GM18498 (cell line): ENCODE measurements at regions not wholly inside any gene's neighbourhood (a gene's known extent, or its start where the extent isn't known, plus 50 kb on each side); places are given as distances from the start of the nearest gene placed in this dataset.
A peak's percentile ranks its signal among the peaks of the same experiment; 100 is the strongest.
"Not testable (repeated sequence)": the region's sequence is repeated elsewhere in the genome, so short reads cannot be mapped to it uniquely, and the experiment has no call there.

ENCODE experiments used
- ATAC-seq: cut with Tn5 transposase; IDR thresholded peaks from one replicate; pipeline ENCODE4 v1.9.1; 2021; ENCODE audit warnings: mild to moderate bottlenecking, moderate library complexity; ENCODE audit not compliant: unreplicated experiment

DNA sequence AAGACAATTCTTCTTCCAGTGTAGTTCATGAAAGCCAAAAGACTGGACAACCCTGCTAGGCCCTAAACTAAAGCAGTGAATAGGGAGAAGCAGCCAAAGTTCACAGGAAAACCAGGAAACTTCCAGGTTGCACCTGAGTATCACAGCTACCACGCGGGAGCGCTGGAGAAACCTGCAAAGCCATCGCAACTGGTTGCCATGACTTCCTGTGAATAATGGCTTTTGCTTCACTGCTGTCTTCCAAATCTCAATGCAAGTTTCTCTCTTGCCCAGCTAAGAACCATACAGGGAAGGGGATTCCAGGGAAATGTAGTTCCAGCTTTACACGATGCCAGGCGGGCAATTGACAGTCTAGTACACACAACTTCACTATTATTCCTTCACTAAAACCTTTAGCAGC lies 114.1 kb downstream of the GXYLT1 start:
- no peak for ATAC-seq

DNA sequence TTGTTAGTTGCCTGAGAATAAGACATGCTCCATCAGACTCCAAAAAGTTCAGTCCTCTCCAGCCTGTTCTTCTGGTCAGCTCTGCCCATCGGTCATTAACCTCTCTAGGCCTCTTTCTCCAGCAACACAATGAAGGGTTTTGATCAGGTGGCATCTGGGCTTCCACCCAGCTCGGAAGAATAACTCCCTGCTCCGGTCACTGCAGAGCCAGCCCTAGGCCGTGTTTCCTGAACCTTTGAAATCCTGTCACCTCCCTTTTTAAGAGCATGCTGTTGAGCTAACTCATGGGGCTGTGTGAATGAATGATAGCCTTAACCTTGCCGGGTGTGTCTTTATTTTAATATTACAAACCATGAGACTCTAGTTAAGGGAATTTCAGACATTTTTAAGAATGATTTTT lies 117.1 kb downstream of the GXYLT1 start:
- no peak for ATAC-seq

DNA sequence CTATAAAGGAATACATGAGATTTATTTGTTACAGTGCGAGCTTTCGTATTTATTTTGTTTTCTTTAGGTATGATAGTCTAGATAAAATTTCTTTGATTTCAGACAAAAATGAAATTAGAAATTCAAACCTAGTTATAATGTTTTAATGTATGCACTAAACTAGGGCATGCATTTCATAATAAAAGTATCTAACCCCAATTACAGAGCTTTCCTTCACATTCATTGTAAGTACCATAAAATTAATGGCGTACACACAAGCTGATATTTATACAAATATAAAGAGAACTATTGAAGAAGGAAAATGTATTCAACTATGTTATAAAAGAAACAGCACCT lies 120.2 kb downstream of the GXYLT1 start:
- no peak for ATAC-seq

DNA sequence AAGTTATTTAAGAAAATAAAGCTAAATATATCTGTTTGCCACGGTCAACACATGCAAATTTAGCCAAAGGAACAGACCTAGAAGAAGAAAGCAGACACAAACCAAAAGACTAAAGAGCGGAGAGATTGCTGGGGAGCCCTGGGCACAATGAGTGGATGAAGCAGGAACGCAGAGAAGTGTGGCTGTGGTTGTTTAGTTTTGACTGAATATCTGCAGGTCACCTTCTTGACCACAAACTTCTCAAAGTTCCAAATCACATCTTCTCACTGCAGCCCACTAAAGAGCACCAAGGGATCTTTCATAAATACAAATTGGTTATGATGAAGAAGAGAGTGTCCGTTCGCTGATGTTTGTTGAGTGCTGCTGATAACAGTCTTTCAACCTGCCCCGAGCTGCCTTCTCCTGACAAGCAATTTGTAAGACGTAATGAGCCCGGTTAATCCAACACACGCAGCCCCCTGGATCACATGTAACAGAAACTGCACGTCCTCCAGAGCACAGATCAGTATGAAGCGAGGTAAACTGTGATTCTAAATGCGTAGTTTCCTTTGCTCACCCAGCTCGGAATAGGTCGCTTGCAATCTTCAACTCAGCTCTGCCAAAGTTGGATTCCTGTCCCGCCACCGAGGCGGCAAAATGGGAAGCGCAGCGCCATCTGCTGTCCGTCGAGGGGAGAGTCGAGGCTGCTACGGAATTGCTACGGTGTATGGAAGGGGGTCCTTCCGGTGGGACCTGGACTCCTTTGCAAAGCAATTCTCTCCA lies 120.8 kb downstream of the GXYLT1 start:
- ATAC-seq = peak; percentile 91

DNA sequence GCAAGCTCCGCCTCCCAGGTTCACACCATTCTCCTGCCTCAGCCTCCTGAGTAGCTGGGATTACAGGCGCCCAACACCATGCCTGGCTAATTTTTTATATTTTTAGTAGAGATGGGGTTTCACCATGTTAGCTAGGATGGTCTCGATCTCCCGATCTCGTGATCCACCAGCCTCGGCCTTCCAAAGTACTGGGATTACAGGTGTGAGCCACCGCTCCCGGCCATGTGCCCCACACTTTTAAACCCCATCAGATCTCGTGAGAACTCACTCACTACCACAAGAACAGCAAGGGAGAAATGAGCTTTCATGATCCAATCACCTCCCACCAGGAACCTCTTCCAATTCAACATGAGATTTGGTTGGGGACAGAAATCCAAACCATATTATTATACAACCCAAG lies 122.7 kb downstream of the GXYLT1 start:
- ATAC-seq = not testable (repeated sequence)

DNA sequence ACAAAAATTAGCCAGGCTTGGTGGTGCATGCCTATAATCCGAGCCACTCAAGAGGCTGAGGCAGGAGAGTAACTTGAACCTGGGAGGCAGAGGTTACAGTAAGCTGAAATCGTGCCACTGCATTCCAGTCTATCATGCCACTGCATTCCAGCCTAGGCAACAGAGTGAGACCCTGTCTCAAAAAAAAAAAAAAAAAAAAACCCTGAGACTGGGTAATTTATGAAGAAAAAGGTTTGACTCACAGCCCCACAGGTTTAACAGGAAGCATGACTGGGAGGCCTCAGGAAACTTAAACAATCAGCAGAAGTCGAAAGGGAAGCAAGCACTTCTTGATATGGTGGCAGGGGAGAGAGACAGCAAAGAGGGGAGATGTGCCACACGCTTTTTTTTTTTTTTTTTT lies 123.2 kb downstream of the GXYLT1 start:
- ATAC-seq = no peak

DNA sequence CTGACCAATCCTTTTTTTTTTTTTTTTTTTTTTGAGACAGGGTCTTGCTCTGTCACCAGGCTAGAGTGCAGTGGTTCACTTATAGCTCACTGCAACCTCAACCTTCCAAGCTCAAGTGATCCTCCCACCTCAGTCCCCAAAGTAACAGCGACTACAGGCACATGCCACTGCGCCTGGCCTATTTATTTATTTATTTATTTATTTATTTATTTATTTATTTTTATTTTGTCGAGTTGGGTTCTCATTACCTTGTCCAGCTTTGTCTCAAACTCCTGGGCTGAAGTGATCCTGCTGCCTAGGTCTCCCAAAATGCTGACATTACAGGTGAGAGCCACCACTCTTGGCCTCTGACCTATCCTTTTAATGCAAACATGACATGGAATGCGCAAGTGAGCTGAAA lies 124.4 kb downstream of the GXYLT1 start:
- ATAC-seq = no peak

DNA sequence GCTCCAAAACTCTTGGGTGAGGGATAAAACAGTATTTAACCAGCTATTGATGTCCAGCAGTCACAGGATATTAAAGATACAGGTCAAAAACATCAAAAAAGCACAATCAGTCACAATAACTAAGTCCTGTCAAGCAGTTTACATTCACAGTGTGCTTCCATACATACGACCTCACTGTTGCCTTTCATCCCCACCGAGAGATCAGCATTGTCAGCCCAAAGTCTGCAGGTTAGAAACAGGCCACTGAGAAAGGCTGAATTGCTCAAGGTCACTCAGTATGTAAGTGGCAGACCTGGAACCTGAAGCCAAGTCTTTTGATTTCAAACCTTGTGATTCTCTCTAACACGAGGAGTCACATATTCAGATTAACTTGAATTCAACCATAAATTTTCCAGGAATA lies 124.9 kb downstream of the GXYLT1 start:
- ATAC-seq = no peak

DNA sequence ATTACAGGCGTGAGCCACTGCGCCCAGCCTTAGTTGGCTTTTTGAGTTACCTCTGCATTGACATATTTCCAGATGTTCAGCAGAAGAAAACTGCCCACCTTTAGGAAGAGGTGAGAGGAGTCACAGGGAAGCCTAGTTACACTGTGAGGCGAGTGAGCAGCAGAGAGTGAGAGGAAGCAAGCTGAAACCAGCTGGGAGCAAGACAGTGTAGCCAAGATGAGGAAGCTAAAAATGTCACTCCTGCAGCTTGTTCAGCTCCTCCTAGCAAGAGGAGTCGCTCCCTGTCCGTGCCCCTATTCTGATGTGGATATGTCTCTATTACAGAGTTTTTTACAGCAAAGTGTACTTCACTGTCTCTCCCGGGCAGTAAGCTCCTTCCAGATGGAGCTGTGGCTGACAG lies 127.6 kb downstream of the GXYLT1 start:
- ATAC-seq = no peak

DNA sequence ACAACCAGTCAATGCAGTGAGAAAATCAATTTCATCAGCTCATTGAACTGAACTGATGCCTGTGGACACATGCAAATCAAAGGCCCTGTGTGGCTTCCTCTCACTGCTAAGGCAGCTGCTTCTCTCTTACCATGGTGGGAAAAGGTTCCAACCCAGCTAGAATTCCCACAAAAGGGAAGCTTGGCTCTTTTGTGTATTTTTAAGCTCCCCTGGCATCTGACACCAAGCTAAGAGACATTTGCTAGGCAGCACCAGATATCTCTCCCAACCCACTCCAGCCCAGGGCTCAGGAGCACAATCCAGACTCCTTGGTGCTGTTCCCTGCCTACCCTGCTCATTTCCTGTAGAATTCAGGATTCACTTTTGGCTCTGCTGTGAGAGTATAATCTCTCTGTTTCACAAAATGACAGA lies 129.6 kb downstream of the GXYLT1 start:
- no peak for ATAC-seq

DNA sequence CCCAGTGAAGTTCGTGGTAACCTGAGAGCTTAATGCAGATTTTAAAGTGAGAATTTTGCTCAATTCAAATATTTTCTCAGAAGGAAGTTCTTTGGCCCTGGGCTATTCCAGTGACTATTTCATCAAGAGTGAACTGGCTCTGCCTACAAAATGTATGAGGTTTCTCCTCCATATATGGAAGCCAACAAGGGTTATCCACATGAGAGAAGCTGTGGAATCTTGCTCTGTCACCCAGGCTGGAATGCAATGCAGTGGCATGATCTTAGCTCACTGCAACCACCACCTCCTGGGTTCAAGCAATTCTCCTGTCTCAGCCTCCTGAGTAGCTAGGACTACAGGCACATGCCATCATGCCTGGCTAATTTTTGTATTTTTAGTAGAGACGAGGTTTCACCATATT lies 132.2 kb downstream of the GXYLT1 start:
- ATAC-seq = not testable (repeated sequence)

DNA sequence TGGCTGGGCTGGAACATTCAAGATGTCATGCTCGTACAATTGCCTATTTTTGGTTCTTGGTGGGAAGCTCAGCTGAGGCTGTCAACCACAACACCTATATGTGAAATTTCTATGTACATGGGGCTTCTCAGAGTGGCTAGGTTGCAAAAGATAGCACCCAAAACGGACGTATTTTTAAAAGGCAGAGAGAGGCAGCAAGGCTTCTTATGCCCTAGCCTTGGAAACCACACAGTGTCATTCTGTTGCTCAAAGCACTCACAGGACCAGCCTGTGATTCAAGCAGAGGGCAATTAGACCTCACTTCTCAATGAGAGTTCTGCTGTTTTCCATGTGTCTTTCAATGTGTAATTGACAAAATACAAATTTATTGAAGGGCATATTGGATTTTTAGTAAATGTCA lies 134.0 kb downstream of the GXYLT1 start:
- ATAC-seq = no peak

DNA sequence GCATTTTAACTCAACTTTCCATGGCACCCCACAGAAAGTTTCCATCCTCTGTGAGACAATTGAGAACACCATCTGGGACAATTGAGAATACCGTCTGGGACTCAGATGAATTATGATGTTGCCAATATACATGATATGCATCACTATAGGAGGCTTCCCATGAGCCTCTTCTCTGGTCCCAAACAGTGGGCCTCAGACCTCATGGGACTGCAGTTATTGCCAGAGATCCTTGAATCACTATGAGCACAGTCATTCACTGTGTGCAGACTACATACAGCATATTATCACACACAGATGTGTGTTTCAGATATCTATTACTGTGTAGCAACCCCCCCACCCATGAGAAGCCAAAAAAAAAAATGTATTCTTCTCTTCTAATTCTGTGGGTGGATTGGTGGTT lies 134.4 kb downstream of the GXYLT1 start:
- ATAC-seq = no peak

DNA sequence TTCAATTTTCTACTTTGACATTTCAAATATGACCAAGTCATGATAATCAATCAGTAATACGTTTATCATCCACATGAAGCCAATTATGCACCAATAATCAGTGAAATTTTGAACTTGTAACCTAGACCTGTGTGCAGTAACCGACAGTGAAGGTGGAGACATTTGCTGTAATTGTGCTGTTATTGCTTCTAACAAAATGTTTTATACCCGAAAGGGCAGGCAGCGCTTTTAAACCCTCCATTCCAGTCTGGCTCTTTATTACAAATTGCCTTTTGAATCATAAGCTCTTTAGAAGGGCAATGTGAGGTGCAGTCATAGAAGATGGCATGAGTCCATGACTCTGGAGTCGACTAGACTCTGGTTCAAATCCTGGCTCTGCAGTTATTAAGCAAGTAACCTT lies 135.7 kb downstream of the GXYLT1 start:
- no peak for ATAC-seq

DNA sequence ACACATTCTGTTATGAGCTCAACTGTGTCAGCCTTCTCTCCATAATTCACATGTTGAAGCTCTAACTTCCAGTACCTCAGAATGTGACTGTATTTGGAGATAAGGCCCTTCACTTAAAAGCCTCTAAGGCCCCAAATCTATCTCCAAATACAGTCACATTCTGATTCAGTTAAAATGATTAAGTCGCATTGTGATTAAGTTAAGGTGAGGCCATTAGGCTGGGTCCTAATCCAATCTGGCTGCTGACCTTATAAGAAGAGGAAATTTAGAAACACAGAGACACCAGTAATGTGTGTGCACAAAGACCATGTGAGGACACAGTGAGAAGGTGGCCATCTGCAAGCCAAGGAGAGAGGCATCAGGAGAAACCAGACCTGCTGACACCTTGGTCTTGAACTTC lies 141.6 kb downstream of the GXYLT1 start:
- ATAC-seq = no peak

DNA sequence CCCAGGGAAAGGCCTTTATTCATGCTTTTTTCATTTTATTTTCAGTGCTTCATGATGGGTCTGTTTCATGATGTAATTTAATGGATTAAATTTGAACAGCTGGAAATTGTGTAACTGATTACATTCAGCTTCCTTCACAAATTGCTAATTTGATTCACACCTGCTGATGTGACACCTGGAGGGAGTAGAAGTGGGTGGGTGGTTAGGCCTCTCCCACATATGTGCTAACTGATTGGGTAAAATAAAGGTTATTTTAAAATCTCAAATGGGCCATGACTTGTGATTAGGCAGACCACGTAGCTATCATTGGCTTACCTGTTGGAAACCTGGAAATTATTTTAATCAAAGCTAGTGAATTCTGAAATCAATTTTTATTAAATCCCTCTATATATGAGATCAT lies 142.1 kb downstream of the GXYLT1 start:
- no peak for ATAC-seq

DNA sequence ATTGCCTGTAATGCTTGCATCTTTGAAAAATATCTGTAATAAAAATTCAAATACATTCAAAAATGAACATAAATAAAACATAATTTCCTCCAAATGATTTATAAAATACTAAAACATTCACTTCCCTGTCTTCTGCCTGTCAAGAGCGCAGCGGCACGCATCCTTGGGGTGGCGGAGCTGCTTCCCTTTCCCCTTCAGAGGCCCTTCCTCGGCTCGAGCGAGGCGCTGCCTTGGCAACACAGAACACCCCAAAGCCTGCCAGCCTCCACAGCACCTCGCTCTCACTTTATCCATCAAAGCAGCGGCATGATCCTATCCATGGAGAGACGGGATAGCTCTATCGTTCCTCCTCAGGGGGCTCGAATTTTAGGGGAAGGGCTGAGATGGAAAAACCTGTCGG lies 146.2 kb downstream of the GXYLT1 start:
- no peak for ATAC-seq

DNA sequence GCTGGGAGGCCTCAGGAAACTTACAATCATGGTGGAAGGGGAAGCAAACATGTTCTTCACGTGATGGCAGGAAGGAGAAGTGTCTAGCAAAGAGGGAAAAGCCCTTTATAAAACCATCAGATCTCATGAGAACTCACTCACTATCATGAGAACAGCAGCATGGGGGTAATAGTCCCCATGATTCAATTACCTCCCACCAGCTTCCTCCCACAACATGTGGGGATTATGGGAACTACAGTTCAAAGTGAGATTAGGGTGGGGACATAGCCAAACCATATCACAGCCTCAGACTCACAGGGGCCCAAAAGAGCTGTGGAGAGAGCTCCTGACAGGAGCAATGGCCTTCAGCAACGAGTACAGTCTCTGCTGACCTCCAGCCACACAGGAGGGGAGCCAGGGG lies 151.4 kb downstream of the GXYLT1 start:
- no peak for ATAC-seq

DNA sequence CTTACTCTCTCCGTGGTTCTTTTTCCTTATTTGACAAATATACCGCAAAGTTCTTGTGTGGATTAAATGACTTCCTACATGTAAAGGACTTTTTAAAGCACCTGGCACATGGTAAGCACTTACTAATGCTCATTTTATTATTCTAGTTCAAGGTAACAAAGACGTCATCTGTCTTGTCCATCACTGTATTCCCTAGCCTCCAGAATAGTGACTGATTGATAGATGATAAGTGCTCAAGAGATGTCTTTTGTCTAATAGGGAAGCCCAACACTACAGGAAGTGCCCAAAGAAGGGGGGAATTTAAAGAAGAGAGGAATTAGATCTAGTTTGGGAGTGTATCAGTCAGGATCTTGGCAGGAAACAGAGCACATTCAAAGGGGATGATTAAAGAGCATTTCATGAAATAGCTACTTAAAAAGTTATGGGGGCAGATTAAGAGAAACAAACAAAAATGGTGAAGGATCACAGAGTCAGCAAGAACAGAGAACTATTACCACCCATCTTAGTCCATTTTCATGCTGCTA lies 151.9 kb downstream of the GXYLT1 start:
- ATAC-seq = no peak

DNA sequence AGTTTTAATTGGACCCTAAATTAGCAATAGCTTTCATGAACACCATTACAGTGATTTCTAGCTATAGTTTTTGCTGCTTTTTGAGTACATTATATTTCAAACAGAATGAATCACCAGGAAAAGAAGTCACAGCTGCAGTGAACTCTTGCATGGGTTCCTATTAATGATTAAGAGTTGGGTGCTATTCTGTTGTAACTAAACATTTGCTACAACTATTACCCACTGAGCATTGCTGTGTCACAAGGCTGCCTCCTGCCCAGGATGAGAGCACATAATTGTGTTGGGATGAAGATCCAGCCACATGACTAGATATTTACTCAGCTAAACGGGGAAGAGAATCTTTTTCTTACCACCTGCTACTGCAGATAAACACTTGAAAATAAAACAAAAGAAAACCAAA lies 152.7 kb downstream of the GXYLT1 start:
- no peak for ATAC-seq

DNA sequence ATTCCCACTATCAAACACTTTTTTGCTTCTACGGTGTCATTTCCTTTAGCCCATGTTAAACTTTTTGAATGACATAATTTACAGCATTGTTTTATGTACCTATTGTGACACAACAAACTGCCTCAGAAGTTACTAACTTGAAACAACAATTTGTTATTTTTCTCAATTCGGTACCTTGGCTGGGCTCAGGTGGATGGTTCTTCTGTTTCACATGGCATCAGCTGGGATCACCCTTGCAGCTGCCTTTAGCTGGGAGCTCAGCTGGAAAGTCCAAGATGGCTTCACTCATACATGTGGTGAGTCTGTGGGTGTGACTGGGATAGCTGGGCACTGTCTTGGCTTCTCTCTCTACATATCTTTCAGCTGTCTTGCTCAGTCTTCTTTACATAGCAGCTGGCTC lies 156.0 kb downstream of the GXYLT1 start:
- no peak for ATAC-seq

DNA sequence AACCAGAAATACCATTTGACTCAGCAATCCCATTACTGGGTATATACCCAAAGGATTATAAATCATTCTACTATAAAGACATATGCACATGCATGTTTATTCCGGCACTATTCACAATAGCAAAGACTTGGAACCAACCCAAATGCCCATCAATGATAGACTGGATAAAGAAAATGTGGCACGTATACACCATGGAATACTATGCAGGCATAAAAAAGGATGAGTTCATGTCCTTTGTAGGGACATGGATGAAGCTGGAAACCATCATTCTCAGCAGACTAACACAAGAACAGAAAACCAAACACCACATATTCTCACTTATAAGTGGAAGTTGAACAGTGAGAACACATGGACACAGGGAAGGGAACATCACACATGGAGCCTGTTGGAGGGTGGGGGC lies 158.2 kb downstream of the GXYLT1 start:
- ATAC-seq = not testable (repeated sequence)

DNA sequence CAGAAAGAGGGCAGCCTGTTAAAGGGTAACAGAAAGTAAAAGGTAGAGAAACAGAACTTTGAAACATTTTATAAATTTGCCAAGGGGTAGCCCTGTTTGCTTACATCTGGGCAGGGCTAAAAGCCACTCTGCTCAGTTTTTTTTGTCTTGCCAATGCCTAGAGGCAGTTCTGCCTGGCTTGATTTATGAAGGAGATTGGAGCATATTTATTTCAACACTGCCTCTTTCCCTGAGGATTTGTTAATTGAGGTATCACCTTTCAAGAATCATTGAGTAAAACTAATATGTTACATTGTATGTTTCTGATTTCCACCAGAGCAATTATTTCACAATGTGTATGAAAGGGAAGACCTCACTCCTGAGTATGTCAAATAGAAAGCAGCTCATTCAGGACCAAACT lies 160.8 kb downstream of the GXYLT1 start:
- ATAC-seq = no peak
